GM18511 (cell line): ENCODE measurements at regions not wholly inside any gene's neighbourhood (a gene's known extent, or its start where the extent isn't known, plus 50 kb on each side); places are given as distances from the start of the nearest gene placed in this dataset.
"Not testable (repeated sequence)": the region's sequence is repeated elsewhere in the genome, so short reads cannot be mapped to it uniquely, and the experiment has no call there.

Source experiments
- ATAC-seq: cut with Tn5 transposase; IDR thresholded peaks from one replicate; pipeline ENCODE4 v1.9.1; 2021; ENCODE audit warnings: mild to moderate bottlenecking, moderate library complexity; ENCODE audit not compliant: unreplicated experiment

DNA sequence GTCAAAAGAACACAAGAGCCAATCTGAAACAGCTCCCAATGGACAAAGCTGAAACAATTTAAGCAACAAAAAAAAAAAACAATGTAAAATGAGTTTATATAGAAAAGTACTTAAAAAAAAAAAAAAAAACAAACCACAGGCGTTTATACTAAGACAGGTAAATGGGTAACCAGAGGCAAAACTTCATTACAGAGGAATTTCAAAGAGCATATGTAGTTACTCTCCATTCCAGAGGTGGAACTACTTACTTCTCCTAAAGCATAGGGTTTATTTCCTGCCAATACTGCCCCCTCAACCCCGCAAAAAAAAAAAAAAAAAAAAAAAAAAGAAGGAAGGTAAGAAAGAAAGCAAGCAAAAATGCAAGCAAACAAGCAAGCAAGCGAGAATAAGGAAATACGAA, 132.9 kb downstream of the LIG4 start:
- ATAC-seq: no peak

DNA sequence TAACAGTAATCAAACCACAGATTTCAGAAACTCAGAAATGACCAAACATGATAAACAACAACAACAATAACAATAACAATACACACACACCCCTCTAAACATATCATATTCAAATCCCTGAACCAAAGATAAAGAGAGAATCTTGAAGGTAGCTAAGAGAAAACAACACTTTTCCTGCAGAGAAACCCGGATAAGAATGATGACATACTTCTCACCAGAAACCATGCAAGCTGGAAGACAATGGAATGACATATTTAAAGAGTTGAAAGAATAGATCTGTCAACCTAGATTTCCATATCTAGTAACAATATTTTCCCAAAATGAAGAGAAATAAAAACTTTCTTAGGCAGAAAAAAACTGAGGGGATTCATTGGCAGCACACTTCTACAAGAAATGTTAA, 138.1 kb downstream of the LIG4 start:
- no peak for ATAC-seq

DNA sequence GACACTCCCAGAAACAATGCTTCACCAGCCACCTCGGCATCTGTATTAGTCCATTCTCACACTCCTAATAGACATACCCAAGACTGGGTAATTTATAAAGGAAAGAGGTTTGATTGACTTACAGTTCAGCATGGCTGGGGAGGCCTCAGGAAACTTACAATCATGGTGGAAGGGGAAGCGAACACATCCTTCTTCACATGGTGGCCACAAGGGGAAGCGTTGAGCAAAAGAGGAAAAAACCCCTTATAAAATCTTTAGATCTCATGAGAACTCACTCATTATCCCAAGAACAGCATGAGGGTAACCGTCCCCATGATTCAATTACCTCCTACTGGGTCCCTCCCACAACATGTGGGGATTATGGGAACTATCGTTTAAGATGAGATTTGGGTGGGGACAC, 140.9 kb downstream of the LIG4 start:
- not testable (repeated sequence) for ATAC-seq

DNA sequence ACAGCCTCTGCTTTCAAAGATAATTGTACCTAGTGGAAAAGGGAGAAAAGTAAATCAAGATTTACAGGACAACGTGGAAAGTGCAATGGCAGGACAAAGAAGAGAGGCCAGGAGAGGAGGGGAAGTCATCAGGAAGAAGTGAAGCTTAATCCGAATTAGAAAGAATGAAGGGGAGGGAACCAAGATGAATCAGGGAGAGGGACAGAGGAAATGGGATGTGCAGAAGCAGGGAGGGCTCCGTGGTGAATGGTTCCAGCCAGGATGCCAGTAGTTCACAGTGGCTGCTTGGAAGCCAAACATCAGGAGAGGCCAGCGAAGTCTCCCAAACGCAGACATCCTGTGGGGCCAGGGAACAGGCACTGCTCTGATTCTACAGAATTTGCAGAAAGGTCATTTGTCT, 144.4 kb downstream of the LIG4 start:
- ATAC-seq: no peak

DNA sequence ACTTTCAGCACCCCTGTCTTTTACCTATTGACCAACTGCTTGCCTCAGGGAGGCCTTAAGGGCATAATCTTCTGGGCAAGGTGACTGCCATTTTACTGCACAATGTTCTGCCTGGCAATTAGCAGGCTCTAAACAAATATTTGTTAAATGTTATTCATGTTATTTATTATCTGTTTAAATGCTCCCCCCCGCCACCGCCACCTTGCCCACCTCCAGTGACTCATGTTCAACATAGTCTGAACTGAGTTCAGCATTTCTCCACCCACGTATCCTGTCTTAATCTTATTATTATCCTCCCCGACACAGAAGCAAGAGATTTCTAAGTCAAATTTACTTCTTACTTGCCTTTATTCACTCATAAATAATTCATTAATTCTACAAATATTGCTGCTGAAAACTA, 144.8 kb downstream of the LIG4 start:
- ATAC-seq: no peak

DNA sequence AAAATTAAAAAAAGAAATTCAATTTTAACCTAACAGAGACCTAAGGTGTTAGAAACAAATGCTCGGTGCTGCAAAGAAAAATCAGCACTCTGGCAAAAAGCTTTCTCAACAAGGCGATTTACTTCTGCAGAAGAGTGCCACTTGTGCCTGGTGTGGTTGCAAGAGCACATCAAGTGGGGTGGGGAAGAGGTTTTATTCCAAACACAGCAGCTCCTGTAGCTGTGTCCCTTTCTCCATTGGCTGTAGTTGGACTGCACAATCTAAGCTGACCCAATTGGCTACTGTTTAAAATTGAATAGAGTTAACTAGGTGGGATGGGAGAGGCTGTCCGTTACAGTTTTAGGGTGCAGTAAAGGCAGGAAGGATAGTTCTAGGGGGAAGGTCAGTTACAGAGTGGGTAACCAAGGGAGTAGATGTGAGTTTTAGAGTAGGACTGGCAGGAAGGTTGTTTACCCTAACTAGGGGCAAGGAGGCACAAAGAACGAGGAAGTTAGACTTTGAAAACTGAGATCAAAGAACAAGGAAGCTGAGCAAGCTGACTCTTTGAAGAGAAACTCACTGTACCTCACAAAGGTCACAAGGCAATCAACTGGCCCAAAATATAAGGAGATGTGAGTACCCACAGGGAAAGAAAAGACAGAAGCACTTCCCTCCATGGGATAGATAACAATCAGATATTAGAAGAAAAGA, 145.7 kb downstream of the LIG4 start:
- no peak for ATAC-seq

DNA sequence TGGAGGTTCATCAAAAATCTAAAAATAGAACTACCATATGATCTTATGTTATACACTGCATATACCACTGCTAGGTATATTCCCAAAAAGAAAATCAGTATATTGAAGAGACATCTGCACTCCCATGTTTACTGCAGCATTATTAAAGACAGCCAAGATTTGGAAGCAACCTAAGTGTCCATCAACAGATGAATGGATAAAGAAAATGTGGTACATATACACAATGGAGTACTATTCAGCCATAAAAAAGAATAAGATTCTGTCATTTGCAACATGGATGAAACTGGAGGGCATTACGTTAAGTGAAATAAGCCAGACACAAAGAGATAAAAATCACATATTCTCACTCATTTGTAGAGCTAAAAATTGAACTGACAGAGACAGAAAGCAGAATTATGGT, 151.0 kb downstream of the LIG4 start:
- ATAC-seq: not testable (repeated sequence)

DNA sequence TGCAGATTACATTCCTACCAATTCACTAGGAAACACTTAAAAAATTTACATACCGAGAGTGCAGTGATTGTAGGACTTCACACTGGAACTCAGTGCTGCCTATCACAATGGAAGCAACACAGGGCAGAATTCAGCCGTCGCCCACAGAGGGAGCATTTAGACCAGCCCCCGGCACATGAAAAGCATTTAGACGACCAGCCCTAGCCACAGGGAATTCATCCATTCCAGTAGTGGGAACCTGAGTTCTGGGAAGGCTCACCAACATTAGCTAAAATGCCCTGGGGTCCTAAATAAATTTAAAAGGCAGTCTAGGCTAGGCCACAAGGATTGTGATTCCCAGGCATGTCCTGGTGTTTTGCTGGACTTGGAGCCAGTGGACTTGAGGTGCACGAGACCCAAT, 155.2 kb downstream of the LIG4 start:
- ATAC-seq: no peak

DNA sequence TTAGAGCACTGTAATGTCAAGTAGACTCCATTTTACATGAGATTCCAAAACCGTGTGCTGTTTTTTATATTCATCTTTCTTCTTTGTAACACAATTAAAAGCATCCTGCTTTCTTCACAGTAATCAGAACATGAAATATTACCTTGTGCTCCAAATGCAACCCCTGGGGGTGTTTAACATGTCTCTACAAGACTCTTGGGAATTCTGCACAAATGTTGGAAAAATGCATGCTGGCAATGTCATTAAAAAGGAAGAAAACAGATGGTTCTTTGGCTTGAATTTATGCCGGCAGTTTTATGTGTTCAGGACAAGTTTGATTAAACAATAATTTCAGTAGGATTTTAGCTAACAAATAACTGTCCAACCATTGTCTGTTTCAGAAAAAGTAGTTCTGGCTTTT, 159.1 kb downstream of the LIG4 start:
- no peak for ATAC-seq

DNA sequence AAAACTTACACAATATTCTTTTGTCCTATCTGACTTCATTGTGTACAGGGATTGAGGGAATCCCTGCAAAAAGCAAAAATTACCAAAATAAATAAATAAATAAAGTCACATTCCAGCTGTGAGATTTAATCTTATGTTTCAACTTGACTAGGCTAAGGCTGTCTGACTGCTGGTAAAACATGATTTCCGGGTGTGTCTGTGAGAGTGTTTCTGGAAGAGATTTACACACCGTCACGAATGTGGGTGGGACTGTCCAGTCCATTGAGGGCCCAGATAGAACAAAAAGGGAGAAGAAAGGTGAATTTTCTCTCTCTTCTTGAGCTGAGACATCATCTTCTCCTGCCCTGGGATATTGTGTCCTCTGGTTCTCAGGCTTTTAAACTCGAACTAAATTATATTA, 166.1 kb downstream of the LIG4 start:
- no peak for ATAC-seq

DNA sequence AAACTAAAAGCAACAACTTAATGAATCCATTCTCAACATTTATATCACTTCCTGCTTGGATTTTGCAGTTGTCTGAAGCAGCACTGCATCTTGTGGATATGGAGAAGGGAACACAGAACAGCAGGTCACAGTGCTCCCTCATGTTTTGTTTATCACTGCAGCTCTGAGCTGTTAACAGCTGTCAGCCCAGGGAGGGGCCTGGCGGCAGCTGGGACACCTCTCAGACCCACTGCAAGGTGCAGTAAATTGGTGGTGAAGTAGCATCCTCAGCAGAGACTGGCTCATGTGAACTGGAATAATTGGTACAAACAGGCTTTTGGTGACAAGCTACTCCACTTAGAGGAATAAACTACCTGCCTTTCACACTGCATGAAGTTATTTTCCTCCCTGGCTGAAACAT, 170.4 kb downstream of the LIG4 start:
- ATAC-seq: no peak

DNA sequence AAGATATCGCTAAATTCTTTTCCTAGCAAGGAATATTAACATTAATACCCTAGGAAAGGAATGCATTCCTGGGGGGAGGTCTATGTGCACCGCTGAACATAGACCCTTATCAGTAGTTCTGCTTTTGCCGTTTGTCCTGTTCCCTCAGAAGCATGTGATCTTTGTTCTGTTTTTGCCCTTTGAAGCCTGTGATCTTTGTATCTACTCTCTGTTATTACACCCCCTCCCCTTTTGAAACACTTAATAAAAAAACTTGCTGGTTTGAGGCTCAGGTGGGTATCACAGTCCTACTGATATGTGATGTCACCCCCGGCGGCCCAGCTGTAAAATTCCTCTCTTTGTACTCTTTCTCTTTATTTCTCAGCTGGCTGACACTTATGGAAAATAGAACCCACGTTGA, 172.5 kb downstream of the LIG4 start:
- ATAC-seq: not testable (repeated sequence)

DNA sequence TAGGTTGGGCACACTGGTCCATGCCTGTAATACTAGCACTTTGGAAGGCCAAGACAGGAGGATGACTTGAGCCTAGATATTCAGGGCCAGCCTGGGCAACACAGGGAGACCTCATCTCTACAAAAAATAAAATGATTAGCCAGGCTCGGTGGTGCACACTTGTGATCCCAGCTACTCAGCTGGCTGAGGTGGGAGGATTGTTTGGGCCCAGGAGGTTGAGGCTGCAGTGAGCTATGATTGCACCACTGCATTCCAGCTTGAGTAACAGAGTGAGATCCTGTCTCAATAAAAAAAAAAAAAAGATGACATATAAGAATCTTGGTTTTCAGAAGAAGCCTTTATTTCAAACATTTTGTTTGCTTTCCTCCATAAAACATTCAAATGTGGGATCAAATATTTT, 178.0 kb downstream of the LIG4 start:
- ATAC-seq: no peak

DNA sequence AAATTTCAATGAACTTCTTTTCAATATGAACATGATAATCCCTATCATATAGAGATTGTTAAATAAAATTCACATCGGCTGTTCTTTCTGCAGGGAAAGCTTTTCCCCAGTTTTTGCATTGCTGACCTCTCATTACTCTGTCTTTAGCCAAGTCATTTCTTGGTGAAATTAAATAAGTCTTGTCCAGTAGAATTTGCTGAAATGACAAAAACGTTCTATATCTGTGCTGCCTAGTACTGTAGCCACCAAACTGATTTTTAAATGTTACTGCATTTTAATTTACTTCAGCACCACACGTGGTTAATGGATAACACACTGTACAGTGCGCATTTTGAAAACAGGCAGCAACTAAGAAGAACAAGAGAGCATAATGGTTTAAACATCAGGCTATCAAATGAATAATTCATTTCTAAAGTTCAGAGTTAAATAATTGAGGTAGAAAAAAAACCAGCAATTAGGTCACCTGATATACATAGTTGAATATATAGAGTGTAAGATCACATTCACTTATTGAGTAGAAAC, 178.9 kb downstream of the LIG4 start:
- ATAC-seq: no peak

DNA sequence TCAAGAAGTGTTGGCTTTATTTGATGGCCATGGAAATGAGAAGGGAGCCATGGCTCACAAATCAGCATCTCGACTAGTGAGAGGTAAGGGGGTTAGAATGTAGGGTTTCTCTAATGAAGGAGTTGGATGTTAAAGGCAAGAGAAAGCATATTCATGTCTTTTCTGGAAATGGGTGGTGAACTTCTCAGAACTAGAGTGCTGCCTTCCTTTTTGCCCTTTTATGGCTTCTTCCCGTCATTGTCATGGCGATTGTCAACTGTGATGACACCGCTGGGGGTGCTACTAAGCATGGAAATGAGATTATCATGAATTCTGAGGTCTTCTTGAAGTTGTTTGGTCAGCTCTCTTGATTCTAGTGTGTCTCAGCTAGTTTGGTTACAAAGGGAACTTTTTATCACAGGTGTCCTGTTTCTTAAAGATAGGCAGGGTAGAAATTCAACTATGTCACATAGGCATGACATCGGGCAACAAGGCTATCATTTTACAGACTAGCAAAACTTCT, 180.4 kb downstream of the LIG4 start:
- no peak for ATAC-seq

DNA sequence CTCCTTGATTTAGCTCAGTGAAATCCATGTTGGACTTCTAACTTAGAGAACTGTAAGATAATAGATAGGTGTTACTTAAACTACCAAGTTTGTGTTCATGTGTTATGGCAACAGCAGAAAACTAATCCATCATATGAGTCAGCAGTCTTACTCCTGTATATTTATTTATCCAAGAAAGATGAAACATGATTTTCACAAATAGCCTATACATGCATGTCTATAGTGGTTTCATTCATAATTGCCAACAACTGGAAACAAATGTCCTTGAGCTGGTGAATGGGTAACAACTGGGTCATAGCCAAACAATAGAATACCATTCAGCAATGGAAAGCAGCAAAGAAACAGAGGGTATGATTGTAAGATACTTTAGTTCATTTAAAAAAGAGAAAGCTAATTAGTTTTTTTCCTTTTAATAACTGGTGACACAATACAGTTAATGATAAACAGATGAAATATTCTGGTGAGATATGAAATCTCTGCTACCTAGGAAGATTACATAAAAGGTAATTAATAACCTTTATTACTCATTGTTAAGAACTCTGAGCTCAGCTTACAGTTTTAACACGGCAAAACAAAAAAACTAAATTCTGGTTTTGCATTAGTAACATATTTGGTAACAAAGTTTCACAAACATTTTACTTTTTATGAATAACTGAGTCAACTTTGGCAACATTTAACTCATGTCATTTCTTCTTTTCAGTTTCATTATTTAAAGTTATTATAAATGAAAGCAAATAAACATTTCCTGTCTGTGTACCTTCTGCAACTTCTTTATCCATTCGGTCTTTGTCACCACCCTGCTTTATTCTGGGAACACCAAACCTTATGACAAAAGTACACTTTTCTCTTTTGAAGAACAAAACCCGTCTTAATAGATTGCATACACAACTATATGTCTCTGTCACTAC, 181.3 kb downstream of the LIG4 start:
- no peak for ATAC-seq

DNA sequence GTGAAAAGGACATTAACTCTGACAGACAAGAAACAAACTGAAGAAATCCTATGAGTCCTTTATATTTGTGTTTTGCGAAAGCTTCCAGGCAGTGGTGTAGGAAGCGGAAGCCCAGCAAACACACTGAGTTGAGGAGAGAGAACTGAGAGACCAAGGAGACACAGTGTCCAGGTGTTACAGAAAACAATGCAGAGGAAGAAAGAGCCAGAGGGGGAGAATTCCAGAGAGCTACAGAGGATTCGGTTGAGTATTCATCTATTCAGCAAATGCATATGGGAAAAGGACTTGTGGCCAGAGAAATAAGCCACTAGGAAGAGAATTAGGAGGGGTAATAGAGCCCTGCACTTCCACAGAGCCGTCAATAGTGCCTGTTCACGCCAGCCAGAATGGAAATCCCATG, 183.5 kb downstream of the LIG4 start:
- no peak for ATAC-seq

DNA sequence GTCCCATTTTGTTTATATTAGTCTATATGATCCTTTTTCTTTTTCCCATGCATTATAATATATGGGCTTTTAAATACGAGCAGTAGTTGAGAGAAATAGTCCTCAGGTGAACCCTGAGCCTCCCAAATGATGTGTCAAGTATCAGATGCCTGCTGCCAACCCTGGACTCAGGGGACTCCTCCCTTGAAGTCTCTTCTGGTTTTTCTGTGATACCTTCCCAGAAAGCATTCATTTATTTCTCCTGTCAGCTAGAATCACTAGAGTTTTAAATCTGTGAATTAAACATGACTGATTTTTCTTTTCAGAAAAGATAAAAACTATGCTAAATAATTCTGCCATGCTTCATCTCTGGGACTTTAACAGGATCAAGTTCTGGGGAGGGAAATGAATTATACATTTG, 184.6 kb downstream of the LIG4 start:
- ATAC-seq: no peak

DNA sequence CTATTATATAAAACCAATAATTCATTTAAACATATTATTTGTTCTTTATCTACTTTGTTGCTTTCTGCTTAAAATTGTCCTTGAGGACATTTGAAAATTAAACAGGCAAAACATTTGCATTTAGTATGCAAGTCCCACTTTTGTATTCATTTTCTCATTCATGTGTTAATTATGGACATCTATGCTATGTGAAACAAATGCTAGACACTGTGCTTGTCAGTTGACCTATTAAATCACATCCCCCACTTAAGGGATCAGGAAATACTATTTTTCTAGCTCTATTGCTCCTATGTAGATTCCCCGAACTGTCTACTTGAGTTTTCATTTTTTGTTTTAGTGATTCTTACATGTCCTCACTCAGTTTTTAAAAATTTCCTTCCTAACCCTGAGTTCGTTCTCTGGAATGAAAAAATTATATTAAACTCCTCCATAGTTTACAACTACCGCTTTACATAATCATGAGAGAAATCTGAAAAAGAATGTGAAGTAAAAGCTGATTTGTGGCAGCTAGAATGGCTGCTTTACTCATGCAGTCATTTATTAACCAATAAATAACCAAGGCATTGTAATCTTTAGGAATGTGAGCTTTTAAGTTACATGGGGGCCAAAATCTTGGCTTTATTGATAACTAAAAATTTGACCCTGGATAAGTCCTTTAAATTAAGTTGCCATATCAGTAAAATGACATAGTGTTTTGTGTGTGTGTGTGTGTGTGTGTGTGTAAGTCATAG, 188.5 kb downstream of the LIG4 start:
- ATAC-seq: no peak

DNA sequence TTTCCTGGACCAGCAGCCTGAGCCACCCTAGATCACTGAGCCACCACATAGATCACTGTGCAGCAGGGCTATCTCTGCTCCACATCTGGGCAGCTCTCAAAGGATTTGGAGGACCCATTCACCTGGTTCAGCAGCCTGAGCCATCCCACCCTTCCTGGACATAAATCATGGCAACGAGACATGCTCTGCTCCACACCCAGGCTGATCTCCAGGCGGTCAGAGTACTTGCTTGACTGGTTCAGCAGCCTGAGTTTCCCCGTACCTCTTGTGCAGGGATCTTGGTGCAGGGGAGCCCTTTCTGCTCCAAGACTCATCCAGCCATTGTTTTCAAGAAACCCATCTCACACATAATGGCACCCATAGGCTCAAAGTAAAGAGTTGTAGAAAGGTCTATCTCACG, 195.3 kb downstream of the LIG4 start:
- ATAC-seq: no peak

DNA sequence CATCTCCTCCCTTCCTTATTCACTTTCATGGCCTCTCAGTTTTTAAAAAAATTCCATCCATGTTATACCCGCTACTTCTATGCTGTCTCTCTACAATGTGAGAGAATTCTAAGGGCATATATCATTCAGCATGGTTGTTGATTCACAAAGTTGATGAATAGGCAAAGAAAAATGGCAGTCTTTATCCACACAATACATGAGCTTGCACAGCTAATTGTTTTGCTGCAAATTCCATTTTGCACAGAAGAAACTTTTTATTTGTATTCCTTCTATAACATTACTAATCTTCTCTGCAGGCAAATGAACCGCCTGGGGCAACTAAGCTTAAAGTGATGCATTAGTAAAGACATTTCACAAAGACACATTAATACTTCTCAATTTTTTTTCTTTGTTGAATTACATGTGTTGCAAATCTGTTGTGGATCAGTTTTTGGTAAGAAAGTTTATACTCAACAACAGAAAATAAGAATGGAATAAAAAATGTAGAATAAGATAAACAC, 196.9 kb downstream of the LIG4 start:
- ATAC-seq: no peak
